NCI-H460 (cell line): ENCODE measurements at regions not wholly inside any gene's neighbourhood (a gene's known extent, or its start where the extent isn't known, plus 50 kb on each side); places are given as distances from the start of the nearest gene placed in this dataset.

Experiments used
- DNase-seq: peaks from one replicate; pipeline ENCODE4 v3.0.0-alpha.2; 2016; ENCODE audit warnings: low read depth; ENCODE audit errors: extremely low read depth

DNA sequence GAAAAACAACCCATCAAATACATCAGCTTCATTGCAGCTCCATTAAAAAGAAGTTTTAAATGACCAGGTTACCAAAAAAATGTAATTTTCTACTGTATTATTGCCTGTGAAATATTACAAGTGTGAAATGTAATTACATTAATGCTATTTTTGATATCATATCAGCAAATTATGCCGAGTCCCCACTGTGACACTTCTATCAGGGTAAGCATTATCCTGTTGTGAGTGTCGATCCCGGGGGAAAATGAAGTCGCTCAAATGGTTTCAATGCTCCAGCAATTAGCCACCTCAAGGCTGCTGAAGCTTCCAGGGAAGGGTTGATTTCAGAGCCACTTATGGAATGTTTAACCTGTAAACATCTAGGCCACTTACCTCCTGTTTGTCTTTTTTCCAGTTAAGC is 70.4 kb downstream of the RCN1 start:
- DNase-seq = no peak

- DNase-seq = no peak
These were observed 71.5 kb downstream of the RCN1 start for GRCh38 chr11:32162351-32162750.

DNA sequence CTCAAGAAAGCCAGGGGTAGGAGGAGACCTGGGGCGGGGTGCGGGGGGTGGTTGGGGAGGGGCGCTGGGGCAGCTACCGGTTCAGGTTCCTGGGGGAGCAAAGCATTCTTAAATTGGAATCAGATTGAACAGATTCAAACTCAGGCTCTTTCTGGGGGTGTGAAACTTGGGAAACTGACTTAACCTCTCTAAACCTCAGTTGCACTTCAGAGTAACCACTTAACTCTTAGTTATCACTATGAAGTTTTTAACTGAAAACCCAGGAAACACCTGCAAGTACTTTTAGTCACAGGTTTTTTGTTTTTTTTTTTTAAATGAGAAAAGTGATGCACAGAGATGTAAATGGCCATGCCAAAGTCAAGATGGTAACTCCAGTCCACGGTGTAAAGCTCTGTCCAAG is 72.0 kb downstream of the RCN1 start:
- DNase-seq = no peak

DNA sequence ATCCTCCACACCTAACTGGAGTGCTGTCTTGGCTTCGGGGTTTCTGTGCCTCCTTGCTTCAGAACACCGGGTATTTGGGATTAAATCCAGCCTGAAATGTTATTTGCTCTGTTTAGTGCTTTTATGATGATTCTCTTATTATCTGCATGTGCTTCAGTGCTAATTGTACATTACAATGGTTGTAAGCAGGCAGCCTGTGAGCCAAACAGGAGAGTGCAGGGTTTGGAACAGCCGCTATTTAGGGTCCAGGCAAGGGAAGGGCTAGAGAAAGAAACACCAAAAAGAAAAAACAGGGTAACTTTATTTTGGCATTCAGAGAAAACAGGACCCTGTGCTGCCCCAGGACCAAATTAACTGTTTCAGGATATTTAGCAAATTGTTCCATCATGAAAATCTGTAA is 72.7 kb downstream of the RCN1 start:
- DNase-seq = no peak

DNA sequence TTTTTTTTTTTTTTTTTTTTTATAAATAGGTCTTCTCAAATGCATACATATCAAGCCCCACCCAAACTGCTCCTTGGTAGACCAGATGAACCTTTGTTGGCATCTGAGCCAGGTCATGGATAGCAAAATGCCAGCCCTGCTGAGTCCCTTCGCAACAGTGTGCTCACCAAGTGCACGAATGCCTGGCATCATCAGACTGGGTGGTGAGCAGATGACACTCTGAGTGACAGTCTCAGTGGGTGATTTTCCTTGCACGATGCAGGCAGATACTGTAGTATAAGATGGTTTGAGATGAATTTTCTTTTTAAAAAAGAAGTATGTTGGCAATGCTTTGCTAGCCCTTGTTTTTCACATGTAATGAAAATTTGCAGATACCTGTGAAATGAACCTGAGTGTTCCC is 74.0 kb downstream of the RCN1 start:
- DNase-seq = no peak

- no peak for DNase-seq
These were observed 78.0 kb downstream of the RCN1 start for GRCh38 chr11:32168924-32169323.

GRCh38 chr11:32171445-32171844 is 80.6 kb downstream of the RCN1 start:
- no peak for DNase-seq

- DNase-seq = no peak
These were observed 81.4 kb downstream of the RCN1 start for GRCh38 chr11:32172041-32172847.

DNA sequence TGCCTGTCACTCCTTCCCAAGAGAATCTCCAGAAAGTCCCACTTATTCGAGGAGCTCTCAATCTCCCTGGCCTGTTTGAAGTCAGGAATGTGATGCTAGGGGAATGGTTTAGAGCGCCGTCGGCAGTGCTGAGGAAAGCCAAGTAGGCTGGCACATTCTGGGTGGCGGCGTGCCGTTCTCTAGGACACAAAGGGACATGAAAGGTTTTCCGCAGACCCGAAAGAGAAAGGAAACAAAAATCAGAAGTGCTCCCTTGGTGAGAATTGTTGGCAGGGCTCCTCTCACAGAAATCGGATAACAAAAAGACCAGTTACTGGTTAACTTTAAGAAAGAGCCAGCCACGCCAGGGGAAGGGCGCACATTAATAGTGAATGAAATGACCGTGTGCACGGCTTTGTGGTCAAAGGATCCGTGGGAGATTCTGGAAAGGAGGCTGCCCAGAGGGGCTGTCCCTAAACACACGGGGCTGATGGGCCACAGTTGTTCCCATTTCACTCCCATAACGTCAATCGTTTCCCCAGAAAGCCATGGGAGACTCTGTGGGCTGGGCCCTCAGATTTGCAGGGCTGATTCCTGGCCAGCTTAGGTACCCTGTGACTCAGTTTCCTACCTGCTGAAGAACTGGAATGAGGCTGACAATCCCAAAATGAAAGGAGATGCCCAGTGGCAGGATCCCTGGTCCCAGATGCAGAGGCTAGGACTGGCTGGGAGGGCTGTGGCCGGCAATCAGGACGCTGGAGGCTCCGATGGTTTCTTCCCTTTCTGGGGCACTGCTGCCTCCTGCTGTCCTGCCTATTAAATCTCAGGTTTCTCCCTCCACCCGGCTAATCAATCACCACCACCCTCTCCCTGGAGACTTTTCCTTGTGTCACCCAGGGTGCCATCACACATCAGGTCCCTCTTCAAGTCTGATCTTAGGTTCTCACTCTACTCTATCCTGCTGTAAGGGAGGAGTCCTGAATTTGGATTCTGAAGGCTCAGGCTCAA is 82.3 kb downstream of the RCN1 start:
- DNase-seq = peak; percentile 44

GRCh38 chr11:32173977-32174376 is 83.1 kb downstream of the RCN1 start:
- no peak for DNase-seq

DNA sequence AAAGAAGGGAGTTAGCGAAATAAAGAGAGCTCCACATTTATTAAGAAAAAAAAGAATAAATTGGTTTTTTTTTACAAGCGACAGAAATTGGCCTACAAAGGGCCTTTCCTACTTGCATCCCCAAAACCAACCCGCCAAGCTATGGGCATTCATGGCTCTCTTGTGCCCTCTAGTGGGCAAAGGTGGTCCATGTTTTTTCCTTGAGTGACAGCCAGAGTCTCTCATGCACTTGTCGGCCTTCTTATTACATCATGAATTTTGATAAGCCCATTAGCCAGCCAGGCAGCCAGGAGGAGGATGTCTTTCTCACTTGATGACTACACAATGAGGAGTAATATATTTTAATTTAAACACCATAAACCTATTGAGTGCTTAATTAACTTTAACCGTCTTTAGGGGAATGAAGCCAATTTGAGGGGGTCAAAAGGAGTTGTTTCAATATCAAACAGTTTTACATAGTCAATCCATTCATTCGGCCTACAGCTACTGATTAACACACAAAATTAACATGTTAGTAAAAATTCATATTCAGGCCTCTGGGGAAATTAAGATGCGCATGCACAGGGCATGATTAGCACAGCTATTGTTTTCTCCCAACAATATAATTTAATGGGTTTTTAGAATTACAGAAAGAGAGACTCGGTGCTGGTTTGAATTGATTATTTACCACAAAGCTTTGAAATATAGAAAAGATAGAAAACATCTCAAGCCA is 85.5 kb downstream of the RCN1 start:
- peak; percentile 81 for DNase-seq

DNA sequence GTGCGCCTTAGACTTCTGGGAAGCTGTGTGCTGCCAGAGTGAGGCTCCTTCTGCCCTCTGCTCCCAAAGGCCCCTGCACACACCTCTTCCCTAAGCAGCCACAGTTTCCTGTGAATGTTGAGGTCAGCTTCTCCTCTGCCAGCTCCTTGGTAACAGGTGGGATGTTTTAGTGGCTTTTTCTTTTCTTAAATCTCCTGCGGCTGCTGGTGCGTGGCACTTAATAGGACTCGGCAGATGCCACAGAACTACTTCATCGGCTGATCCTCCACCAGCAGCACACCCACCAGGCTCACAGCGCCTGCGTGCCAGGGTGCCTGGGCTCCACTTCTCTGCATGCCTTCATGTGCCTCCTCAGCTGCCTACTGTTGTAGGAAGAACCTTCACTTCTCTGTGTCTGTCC is 87.8 kb downstream of the RCN1 start:
- DNase-seq = no peak

DNA sequence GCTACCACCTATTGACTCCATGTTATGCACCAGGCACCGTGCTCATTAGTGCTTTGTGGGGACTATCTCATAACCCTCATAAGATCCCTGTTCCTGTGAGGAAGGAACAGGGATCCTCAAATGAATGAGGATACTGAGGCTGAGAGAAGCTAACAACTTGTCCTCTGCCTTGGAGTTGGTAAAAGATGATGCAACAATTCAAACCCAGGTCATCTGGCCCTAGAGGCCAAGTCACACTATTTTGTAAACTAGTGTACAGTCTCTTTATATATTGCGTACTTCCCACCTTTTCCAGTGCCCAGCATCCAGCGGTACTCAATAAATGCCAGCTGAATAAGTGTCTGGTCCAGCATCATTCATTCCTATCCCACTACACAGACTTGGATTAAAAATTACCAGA is 92.6 kb downstream of the RCN1 start:
- no peak for DNase-seq

- DNase-seq = no peak
These were observed 93.3 kb downstream of the RCN1 start for GRCh38 chr11:32184041-32184722.

DNA sequence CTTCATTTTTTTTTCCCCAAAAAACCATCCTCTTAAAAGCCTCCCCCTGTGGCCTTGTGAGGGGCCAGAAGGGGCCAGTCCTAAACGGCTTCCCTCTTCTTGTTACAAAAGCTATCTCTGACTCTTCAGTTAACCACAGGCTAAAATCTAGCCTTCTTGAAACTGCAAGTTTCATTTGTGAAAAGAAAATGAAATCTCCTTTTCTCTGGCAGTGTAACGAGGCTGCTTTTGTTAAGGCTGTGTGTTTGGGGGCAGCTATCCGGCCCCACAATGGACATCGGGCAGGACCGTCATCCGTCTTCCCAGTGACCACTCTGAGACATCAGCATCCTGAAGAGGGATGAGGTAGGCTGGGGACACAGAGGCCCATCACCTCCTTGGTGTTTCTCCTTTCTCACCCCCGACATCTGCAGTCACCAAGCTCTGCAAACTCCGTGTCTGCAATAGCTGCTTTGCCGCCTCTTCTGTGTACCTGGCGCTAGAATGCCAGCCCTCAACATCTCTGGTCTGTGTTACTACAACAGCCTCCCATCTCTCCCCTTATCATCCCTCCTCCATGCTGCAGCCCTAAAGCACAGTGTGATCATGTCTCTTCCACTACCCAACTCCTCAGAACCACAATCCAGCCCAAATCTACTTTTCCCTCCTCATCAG is 94.0 kb downstream of the RCN1 start:
- DNase-seq = no peak

- DNase-seq = no peak
These were observed 95.2 kb downstream of the RCN1 start for GRCh38 chr11:32186118-32186517.

GRCh38 chr11:32187111-32187510 is 96.2 kb downstream of the RCN1 start:
- DNase-seq = no peak

- DNase-seq = no peak
These were observed 97.9 kb downstream of the RCN1 start for GRCh38 chr11:32188785-32189184.

DNA sequence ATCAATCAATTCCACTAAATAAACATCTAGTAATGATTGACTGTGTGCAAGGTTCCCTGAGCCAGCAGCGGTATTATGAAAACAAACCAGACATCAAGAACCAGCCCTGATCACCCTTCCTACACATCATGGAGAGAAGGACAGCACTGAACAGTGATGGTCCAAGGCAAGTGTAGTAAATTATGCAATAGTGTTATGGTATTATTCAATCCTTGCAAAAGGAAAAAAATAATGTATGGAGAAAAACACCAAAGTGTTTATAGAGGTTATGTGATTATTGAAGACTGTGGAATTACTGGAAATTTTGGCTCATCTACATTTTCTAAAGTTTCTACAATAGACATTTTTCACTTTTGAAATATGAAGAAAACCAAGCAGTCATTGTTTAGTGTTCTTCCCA is 105.3 kb downstream of the RCN1 start:
- DNase-seq = no peak

DNA sequence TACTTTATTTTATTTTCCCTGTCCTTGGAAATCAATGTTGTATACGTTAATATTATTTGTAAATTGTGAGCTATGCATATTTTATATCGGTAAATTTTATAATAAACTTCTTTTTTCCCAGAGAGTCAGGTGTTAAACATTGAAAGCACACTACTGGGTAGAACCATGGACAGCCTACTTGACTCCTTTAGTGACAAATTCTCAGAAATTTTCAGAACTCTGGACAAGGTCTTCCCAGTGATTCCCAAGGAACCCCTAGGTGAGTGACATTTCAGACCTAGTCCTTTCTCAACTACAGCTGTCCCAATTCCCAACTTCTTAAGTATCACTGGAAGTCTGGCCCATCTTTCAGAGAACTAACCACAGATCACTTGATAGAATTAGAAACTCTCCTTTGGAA is 107.2 kb downstream of the RCN1 start:
- no peak for DNase-seq
